HL-60 (cell line): ENCODE measurements at regions not wholly inside any gene's neighbourhood (a gene's known extent, or its start where the extent isn't known, plus 50 kb on each side); places are given as distances from the start of the nearest gene placed in this dataset.

ENCODE experiments used
- GABPA ChIP-seq: IDR thresholded peaks from 2 replicates; pipeline ENCODE4 v1.6.1; 2012; ENCODE audit warnings: low read depth
- POLR2AphosphoS5 ChIP-seq: IDR thresholded peaks from 2 replicates; pipeline ENCODE4 v1.6.1; 2012; ENCODE audit warnings: low read depth
- TF ChIP-seq, protein P1 (sequence below): IDR thresholded peaks from 2 replicates; pipeline ENCODE4 v1.6.1; 2012; ENCODE audit warnings: low read depth; ENCODE audit not compliant: insufficient replicate concordance
- TF ChIP-seq, protein P2 (sequence below): IDR thresholded peaks from one replicate; pipeline ENCODE4 v1.5.1; 2011; ENCODE audit warnings: low read length, control low read depth, inconsistent platforms; ENCODE audit not compliant: insufficient read depth

DNA sequence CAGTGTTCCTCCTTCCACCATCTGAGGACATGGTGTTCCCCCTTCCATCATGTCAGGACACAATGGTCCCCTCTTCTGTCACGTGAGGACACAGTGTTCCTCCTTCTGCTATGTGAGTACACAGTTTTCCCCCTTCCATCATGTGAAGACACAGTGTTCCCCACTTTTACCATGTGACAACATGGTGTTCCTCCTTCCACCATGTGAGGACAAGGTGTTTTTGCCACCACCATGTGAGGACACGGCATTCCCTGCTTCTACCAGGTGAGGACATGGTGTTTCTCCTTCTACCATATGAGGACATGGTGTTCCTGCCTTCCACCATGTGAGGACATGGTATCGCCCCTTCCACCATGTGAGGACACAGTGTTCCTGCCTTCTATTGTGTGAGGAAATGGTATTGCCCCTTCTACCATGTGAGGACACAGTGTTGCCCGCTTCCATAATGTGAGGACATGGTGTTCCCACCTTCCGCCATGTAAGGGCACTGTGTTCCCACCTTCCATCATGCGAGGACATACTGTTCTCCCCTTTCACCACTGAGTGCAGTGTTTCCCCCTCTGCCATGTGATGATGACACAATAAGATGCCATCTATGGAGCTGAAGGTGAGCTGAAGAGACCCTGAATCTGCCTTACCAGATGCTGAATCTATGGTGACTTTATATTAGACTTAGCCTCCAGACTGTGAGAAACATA, 132.3 kb downstream of the FCRL5 start:
- TF ChIP-seq POLR2AphosphoS5 (no peak), GABPA (no peak)
- TF ChIP-seq, protein P1, sequence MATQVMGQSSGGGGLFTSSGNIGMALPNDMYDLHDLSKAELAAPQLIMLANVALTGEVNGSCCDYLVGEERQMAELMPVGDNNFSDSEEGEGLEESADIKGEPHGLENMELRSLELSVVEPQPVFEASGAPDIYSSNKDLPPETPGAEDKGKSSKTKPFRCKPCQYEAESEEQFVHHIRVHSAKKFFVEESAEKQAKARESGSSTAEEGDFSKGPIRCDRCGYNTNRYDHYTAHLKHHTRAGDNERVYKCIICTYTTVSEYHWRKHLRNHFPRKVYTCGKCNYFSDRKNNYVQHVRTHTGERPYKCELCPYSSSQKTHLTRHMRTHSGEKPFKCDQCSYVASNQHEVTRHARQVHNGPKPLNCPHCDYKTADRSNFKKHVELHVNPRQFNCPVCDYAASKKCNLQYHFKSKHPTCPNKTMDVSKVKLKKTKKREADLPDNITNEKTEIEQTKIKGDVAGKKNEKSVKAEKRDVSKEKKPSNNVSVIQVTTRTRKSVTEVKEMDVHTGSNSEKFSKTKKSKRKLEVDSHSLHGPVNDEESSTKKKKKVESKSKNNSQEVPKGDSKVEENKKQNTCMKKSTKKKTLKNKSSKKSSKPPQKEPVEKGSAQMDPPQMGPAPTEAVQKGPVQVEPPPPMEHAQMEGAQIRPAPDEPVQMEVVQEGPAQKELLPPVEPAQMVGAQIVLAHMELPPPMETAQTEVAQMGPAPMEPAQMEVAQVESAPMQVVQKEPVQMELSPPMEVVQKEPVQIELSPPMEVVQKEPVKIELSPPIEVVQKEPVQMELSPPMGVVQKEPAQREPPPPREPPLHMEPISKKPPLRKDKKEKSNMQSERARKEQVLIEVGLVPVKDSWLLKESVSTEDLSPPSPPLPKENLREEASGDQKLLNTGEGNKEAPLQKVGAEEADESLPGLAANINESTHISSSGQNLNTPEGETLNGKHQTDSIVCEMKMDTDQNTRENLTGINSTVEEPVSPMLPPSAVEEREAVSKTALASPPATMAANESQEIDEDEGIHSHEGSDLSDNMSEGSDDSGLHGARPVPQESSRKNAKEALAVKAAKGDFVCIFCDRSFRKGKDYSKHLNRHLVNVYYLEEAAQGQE = no peak
- TF ChIP-seq, protein P2, sequence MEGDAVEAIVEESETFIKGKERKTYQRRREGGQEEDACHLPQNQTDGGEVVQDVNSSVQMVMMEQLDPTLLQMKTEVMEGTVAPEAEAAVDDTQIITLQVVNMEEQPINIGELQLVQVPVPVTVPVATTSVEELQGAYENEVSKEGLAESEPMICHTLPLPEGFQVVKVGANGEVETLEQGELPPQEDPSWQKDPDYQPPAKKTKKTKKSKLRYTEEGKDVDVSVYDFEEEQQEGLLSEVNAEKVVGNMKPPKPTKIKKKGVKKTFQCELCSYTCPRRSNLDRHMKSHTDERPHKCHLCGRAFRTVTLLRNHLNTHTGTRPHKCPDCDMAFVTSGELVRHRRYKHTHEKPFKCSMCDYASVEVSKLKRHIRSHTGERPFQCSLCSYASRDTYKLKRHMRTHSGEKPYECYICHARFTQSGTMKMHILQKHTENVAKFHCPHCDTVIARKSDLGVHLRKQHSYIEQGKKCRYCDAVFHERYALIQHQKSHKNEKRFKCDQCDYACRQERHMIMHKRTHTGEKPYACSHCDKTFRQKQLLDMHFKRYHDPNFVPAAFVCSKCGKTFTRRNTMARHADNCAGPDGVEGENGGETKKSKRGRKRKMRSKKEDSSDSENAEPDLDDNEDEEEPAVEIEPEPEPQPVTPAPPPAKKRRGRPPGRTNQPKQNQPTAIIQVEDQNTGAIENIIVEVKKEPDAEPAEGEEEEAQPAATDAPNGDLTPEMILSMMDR = no peak
